Natural killer cell (primary cell): ENCODE measurements at regions not wholly inside any gene's neighbourhood (a gene's known extent, or its start where the extent isn't known, plus 50 kb on each side); places are given as distances from the start of the nearest gene placed in this dataset.

Experiments used
- ATAC-seq, 3 donors: fragments of 150-1000 bp in 2 of 3; fragments of 200-7000 bp in 1 of 3; cut with Tn5 transposase; 1 replicate in 1 of 3; 2 replicates in 2 of 3; pipeline ENCODE4 v1.10.0; 2021; ENCODE audit warnings: mild to moderate bottlenecking in 2 of 3, moderate library complexity in 2 of 3
- DNase-seq, 2 donors: peaks; one replicate each; pipeline versions ENCODE4 v3.0.0 to v3.0.0-alpha.2; 2013 to 2021; ENCODE audit warnings: mixed read lengths in 1 of 2
- H3K27ac ChIP-seq: one replicate; pipeline ENCODE4 v1.5.1; 2013; ENCODE audit warnings: mild to moderate bottlenecking, low read length
- H3K27me3 ChIP-seq: one replicate; pipeline ENCODE4 v1.6.1; 2013; ENCODE audit warnings: low read length; ENCODE audit not compliant: control insufficient read depth, insufficient read depth
- H3K36me3 ChIP-seq: one replicate; pipeline ENCODE4 v1.6.1; 2013; ENCODE audit warnings: low read length; ENCODE audit not compliant: control insufficient read depth, insufficient read depth
- H3K4me1 ChIP-seq: one replicate; pipeline ENCODE4 v1.6.1; 2013; ENCODE audit warnings: low read length; ENCODE audit not compliant: control insufficient read depth, insufficient read depth
- H3K4me3 ChIP-seq: one replicate; pipeline ENCODE4 v1.5.1; 2013; ENCODE audit warnings: low read length
- H3K9me3 ChIP-seq: one replicate; pipeline ENCODE4 v1.6.1; 2013; ENCODE audit warnings: low read length; ENCODE audit not compliant: control insufficient read depth, insufficient read depth
- H3K27ac Mint-ChIP-seq, 2 donors: one replicate each; pipeline ENCODE4 v1.8.0; 2022; ENCODE audit warnings: mild to moderate bottlenecking in 2 of 2, mixed read lengths in 2 of 2, moderate library complexity in 1 of 2
- H3K27me3 Mint-ChIP-seq, 2 donors: one replicate each; pipeline ENCODE4 v1.8.0; 2022; ENCODE audit warnings: low read depth in 2 of 2, mixed read lengths in 2 of 2
- H3K36me3 Mint-ChIP-seq: one replicate; pipeline ENCODE4 v1.8.0; 2022; ENCODE audit warnings: mixed read lengths
- H3K4me1 Mint-ChIP-seq, 2 donors: one replicate each; pipeline ENCODE4 v1.8.0; 2022; ENCODE audit warnings: mixed read lengths in 2 of 2
- H3K4me3 Mint-ChIP-seq: one replicate; pipeline ENCODE4 v1.8.0; 2022; ENCODE audit warnings: mild to moderate bottlenecking, moderate library complexity, mixed read lengths
- H3K9me3 Mint-ChIP-seq, 2 donors: one replicate each; pipeline ENCODE4 v1.8.0; 2022; ENCODE audit warnings: mixed read lengths in 2 of 2
- CTCF ChIP-seq: fragments of 200-600 bp; IDR thresholded peaks from one replicate; pipeline ENCODE4 v1.8.0; 2022; ENCODE audit warnings: antibody characterized with exemption
- WGBS: methylation state at CpG from one replicate; pipeline ENCODE4 v1.1.7; 2013; ENCODE audit warnings: missing lambda C conversion rate; ENCODE audit not compliant: insufficient coverage; 5-methylcytosine and 5-hydroxymethylcytosine counted together
- intact Hi-C: fragments of 100-400 bp; cut with micrococcal nuclease; formaldehyde crosslinking; loops from one replicate; pipeline ENCODE4 v1.14.2; 2022

- DNase-seq (no peak), ATAC-seq (no peak)
- no peak overlapping the region for H3K4me3 ChIP-seq
- no peaks in the 10 kb centered on the region for H3K27me3 ChIP-seq
- Mint-ChIP-seq H3K27me3 (no peaks in the 10 kb centered on the region), H3K36me3 (peaks cover 34% of the 10 kb centered on the region), H3K4me1 (no peaks in the 10 kb centered on the region), H3K4me3 (no peak overlapping the region), H3K9me3 (peaks cover 16 to 31% of the 10 kb centered on the region in 2 donors), H3K27ac (no peak overlapping the region)
- H3K27ac ChIP-seq: no peak overlapping the region
- 84% methylated on average over 4 of the region's 4 CpGs for WGBS
- TF ChIP-seq CTCF: no peak
- intact Hi-C loops: no loop called here
- no peaks in the 10 kb centered on the region for H3K36me3 ChIP-seq
- no peaks in the 10 kb centered on the region for H3K4me1 ChIP-seq
- H3K9me3 ChIP-seq: peaks cover 13% of the 10 kb centered on the region
These were observed 269.5 kb upstream of the PCDH20 start for GRCh38 chr13:61684976-61685681.

GRCh38 chr13:61672756-61673155 is 257.1 kb upstream of the PCDH20 start:
- DNase-seq (no peak), ATAC-seq (no peak)
- intact Hi-C loops: no loop called here
- H3K27ac ChIP-seq: no peak overlapping the region
- no peaks in the 10 kb centered on the region for H3K4me1 ChIP-seq
- no peaks in the 10 kb centered on the region for H3K4me1 Mint-ChIP-seq
- no peaks in the 10 kb centered on the region for H3K27me3 ChIP-seq
- H3K4me3 Mint-ChIP-seq: no peak overlapping the region
- no peaks in the 10 kb centered on the region for H3K27me3 Mint-ChIP-seq
- H3K9me3 Mint-ChIP-seq: peaks cover 9 to 12% of the 10 kb centered on the region in 2 donors
- no peak for TF ChIP-seq CTCF
- no peak overlapping the region for H3K4me3 ChIP-seq
- no peak overlapping the region for H3K27ac Mint-ChIP-seq
- no peaks in the 10 kb centered on the region for H3K36me3 ChIP-seq
- 84% methylated on average over 3 of the region's 4 CpGs for WGBS
- peaks cover 11% of the 10 kb centered on the region for H3K9me3 ChIP-seq
- peaks cover 6% of the 10 kb centered on the region for H3K36me3 Mint-ChIP-seq

- Mint-ChIP-seq H3K9me3 (peaks cover 12 to 14% of the 10 kb centered on the region in 2 donors), H3K4me3 (no peak overlapping the region), H3K27me3 (no peaks in the 10 kb centered on the region), H3K27ac (no peak overlapping the region), H3K4me1 (no peaks in the 10 kb centered on the region), H3K36me3 (peaks cover 1% of the 10 kb centered on the region)
- no peak for TF ChIP-seq CTCF
- Histone ChIP-seq H3K27me3 (no peaks in the 10 kb centered on the region), H3K9me3 (peaks cover 11% of the 10 kb centered on the region), H3K27ac (no peak overlapping the region), H3K36me3 (no peaks in the 10 kb centered on the region), H3K4me1 (no peaks in the 10 kb centered on the region), H3K4me3 (no peak overlapping the region)
- no peak for ATAC-seq
- WGBS: 90% methylated on average over 15 of the region's 19 CpGs
- no peak for DNase-seq
- intact Hi-C loops: no loop called here
These were observed 254.9 kb upstream of the PCDH20 start for GRCh38 chr13:61670384-61671161.
